Activated naive CD4-positive, alpha-beta T cell (primary cell): ENCODE measurements at regions not wholly inside any gene's neighbourhood (a gene's known extent, or its start where the extent isn't known, plus 50 kb on each side); places are given as distances from the start of the nearest gene placed in this dataset.

Source experiments
- DNase-seq, 4 experiments: peaks; one replicate each; lab custom pipeline; 2025; lab: John Stamatoyannopoulos, UW

- DNase-seq: no peak
Observed at GRCh38 chr20:57918551-57918950, 208.7 kb upstream of the PMEPA1 start.

- DNase-seq: no peak
Observed at GRCh38 chr20:57914205-57914604, 204.4 kb upstream of the PMEPA1 start.

GRCh38 chr20:57913156-57913930 lies 203.5 kb upstream of the PMEPA1 start:
- DNase-seq: no peak

- no peak for DNase-seq
Observed at GRCh38 chr20:57912227-57912582, 202.4 kb upstream of the PMEPA1 start.

GRCh38 chr20:57911512-57912226 lies 201.9 kb upstream of the PMEPA1 start:
- DNase-seq: no peak

- no peak for DNase-seq
Observed at GRCh38 chr20:57910716-57911115, 200.9 kb upstream of the PMEPA1 start.

- DNase-seq: no peak
Observed at GRCh38 chr20:57909763-57910331, 200.0 kb upstream of the PMEPA1 start.

- no peak for DNase-seq
Observed at GRCh38 chr20:57908704-57909630, 199.2 kb upstream of the PMEPA1 start.

- no peak for DNase-seq
Observed at GRCh38 chr20:57908226-57908625, 198.4 kb upstream of the PMEPA1 start.

- no peak for DNase-seq
Observed at GRCh38 chr20:57907131-57908000, 197.6 kb upstream of the PMEPA1 start.

- no peak for DNase-seq
Observed at GRCh38 chr20:57905448-57905847, 195.6 kb upstream of the PMEPA1 start.

- no peak for DNase-seq
Observed at GRCh38 chr20:57904314-57905105, 194.7 kb upstream of the PMEPA1 start.

- no peak for DNase-seq
Observed at GRCh38 chr20:57902473-57902872, 192.7 kb upstream of the PMEPA1 start.

GRCh38 chr20:57901526-57901925 lies 191.7 kb upstream of the PMEPA1 start:
- DNase-seq: no peak

- no peak for DNase-seq
Observed at GRCh38 chr20:57900226-57900905, 190.6 kb upstream of the PMEPA1 start.

- no peak for DNase-seq
Observed at GRCh38 chr20:57899554-57899953, 189.7 kb upstream of the PMEPA1 start.

GRCh38 chr20:57898332-57898731 lies 188.5 kb upstream of the PMEPA1 start:
- no peak for DNase-seq

GRCh38 chr20:57897891-57898290 lies 188.1 kb upstream of the PMEPA1 start:
- no peak for DNase-seq

- DNase-seq: no peak
Observed at GRCh38 chr20:57897156-57897874, 187.5 kb upstream of the PMEPA1 start.
